GM06990 (cell line): ENCODE measurements at regions not wholly inside any gene's neighbourhood (a gene's known extent, or its start where the extent isn't known, plus 50 kb on each side); places are given as distances from the start of the nearest gene placed in this dataset.

Experiments used
- DNase-seq: peaks from one replicate; pipeline ENCODE4 v3.0.0-alpha.2; 2011; ENCODE audit not compliant: insufficient read length; ENCODE audit errors: extremely low read depth
- H3K27me3 ChIP-seq: replicated peaks from 2 replicates; pipeline ENCODE4 v1.6.0; 2011; ENCODE audit warnings: low read length; ENCODE audit not compliant: control insufficient read depth, insufficient read depth
- H3K36me3 ChIP-seq: 2 replicates; pipeline ENCODE4 v1.5.1; 2011; ENCODE audit warnings: low read length; ENCODE audit not compliant: control insufficient read depth, insufficient read depth
- H3K4me3 ChIP-seq: replicated peaks from 2 replicates; pipeline ENCODE4 v1.5.1; 2011; ENCODE audit warnings: low read depth, mild to moderate bottlenecking, control low read depth, low read length
- CTCF ChIP-seq: IDR thresholded peaks from 2 replicates; pipeline ENCODE4 v1.5.1; 2011; ENCODE audit warnings: low read length, control low read depth, mild to moderate bottlenecking, inconsistent platforms; ENCODE audit not compliant: insufficient read depth, poor library complexity, severe bottlenecking

DNA sequence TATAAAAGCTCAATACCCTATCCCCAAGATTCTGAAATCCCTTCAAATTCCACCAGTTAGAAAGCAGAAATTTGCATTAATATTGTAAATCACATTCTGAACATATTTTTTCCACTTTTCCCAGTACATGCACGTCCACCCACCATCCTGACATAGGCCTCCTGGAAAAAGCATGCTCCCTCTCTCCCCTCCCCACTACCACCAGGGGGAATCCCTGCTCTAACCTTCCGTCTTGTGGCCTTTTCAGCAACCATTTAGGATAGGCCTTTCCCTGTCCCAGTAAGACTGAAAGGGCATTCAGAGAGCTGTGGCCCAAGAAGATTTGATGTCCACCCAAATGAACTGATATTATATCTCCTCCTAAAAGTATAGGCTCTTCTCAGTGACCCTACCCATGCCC is 182.1 kb downstream of the ARRDC4 start:
- no peak for DNase-seq
- Histone ChIP-seq H3K36me3 (no peaks in the 10 kb centered on the region), H3K27me3 (no peaks in the 10 kb centered on the region), H3K4me3 (no peak overlapping the region)
- TF ChIP-seq CTCF, result no peak

- no peak for TF ChIP-seq CTCF
- no peaks in the 10 kb centered on the region for H3K36me3 ChIP-seq
- DNase-seq, result no peak
- H3K27me3 ChIP-seq, result no peaks in the 10 kb centered on the region
- no peak overlapping the region for H3K4me3 ChIP-seq
Measured at GRCh38 chr15:98143116-98143515, 182.6 kb downstream of the ARRDC4 start.

DNA sequence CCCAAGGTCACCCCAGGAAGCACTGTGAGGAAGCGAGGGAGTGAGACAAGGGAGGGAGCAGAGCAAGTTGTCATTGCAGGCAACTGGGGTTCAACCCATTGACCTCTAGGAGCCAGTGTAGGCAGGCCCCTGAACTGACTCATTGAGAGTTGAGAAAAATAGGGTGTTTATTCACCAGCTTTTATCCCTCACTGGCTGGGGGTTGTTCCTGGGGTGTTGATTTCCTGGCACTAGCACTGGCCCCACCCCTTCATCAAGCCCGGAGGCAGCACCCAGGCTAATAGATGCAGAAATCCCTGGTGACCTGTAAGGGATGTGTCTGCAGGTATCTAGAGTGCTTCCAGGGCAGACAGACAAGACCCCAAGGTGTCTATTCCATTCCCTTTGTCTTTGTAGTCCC is 183.9 kb downstream of the ARRDC4 start:
- no peak for DNase-seq
- Histone ChIP-seq H3K27me3 (no peaks in the 10 kb centered on the region), H3K36me3 (no peaks in the 10 kb centered on the region), H3K4me3 (no peak overlapping the region)
- no peak for TF ChIP-seq CTCF

DNA sequence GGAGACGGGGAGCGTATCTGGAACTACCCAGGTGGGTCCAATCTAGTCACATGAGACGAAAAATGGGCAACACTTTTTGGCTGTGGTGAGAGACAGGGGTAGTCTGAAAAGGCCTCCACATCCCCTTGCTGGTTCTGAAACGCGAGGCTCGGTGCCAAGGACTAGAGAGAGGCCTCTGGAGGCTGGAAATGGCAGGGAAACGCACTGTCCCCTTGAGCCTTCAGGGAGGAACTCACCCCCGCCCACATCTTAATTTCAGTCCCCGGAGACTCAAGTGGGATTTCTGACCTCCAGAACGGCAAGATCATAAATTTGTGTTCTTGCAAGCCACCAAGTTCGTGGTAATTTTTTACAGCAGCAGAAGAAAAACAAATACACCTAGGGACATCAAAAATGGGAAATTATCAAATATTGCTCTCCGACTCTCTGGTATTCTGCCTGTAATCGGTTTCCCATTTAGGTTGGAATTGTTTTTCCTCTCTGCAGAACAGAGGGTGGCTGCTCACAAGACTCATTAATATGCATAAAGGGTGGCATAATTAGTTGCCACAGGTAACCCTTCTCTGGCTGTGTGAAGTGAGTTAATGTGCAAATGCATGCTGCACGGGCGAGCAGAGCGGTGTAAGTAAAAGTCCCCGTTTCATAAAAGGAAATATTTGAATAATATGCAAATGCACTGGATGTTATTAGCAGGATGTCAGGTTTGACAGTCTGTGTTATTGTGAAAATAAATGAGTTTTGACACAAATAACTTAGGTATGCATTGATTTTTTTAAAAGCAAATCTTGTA is 185.7 kb downstream of the ARRDC4 start:
- no peak for DNase-seq
- Histone ChIP-seq H3K4me3 (no peak overlapping the region), H3K36me3 (no peaks in the 10 kb centered on the region), H3K27me3 (no peaks in the 10 kb centered on the region)
- no peak for TF ChIP-seq CTCF

GRCh38 chr15:98147415-98147814 is 186.9 kb downstream of the ARRDC4 start:
- Histone ChIP-seq H3K4me3 (no peak overlapping the region), H3K27me3 (no peaks in the 10 kb centered on the region), H3K36me3 (no peaks in the 10 kb centered on the region)
- TF ChIP-seq CTCF, result no peak
- no peak for DNase-seq

- Histone ChIP-seq H3K27me3 (no peaks in the 10 kb centered on the region), H3K4me3 (no peak overlapping the region), H3K36me3 (no peaks in the 10 kb centered on the region)
- TF ChIP-seq CTCF, result no peak
- DNase-seq, result no peak
Measured at GRCh38 chr15:98150084-98150483, 189.6 kb downstream of the ARRDC4 start.
